Fibroblast of the conjunctiva (primary cell): ENCODE measurements at regions not wholly inside any gene's neighbourhood (a gene's known extent, or its start where the extent isn't known, plus 50 kb on each side); places are given as distances from the start of the nearest gene placed in this dataset.
"Not testable (repeated sequence)": the region's sequence is repeated elsewhere in the genome, so short reads cannot be mapped to it uniquely, and the experiment has no call there.

Source experiments
- DNase-seq: peaks from one replicate; pipeline ENCODE4 v3.0.0-alpha.2; 2010; ENCODE audit warnings: low read depth

- no peak for DNase-seq
Observed at GRCh38 chr10:52952391-52953055, 179.9 kb upstream of the MBL2 start.

DNA sequence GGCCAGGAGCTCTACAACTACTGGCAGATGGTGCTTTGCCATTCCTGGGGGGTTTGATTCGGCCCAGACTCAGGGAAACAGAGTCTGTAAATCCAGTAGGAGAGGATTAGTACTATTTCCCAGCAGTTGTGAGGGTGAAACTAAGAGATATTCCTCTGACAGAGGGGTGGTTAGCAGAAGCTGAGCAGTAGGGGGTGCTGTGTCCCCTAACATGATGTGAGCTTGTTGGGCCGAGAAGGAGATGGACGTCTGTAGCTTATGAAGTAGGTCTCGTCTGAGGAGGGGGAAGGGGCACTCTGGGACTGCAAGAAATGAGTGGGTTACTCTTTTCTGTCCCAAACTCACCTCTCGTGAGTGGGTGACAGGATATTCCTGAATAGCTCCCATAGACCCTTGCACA, 179.2 kb upstream of the MBL2 start:
- no peak for DNase-seq

DNA sequence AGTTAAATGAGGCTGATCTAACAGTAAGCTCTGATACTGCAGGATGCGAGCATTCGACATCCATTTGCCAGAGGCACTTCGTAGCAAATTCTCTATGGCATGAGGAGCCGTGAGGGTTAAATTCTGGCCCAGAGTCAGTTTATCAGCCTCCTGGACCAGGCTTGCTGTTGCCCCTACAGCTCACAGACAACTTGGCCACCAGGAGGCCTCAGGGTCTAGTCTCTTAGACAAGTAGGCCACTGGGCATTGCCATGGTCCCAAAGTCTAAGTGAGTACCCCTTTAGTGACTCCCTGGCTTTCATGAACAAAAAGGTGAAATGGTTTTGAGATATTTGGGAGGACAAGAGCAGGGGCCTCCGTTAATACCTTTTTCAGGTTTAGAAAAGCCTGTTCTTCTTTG, 178.0 kb upstream of the MBL2 start:
- DNase-seq = no peak

DNA sequence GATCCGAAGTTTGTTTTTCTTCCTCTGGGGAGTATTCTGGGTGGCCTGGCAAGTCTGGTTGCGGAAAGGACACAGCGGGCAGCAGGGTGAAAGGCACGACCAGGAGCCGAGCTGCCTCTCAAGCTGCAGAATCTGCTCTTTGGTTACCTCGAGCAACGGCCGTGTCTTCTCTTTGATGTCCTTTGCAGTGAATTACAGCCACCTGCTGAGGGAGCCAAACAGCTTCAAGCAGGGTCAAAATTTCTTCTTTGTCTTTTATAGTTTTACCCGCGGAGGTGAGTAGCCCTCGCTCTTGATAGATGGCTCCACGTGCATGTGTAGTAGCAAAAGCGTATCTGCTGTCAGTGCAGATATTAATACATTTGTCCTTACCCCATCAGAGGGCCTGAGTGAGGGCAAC, 177.3 kb upstream of the MBL2 start:
- DNase-seq = no peak

GRCh38 chr10:52946486-52946885, 173.9 kb upstream of the MBL2 start:
- no peak for DNase-seq

DNA sequence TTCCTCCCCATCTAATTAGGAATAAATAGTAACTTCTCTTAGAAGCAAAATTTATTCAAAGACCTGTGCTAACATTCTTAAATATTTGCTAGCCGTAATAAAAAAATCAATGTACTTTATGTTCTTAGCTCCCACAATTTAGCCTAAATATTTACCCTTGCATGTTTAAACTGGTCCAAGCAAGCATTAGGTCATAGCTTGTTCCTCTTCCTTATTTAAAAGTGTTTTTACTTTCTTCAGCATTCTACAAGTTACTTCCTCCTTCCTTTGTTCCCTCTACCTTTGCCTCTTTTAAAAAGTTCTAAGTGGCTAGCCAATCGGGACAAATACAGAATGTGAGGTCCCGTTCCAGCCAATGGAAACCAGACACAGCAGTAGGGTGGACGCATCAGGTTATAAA, 172.9 kb upstream of the MBL2 start:
- not testable (repeated sequence) for DNase-seq

GRCh38 chr10:52940921-52941320, 168.3 kb upstream of the MBL2 start:
- no peak for DNase-seq

DNA sequence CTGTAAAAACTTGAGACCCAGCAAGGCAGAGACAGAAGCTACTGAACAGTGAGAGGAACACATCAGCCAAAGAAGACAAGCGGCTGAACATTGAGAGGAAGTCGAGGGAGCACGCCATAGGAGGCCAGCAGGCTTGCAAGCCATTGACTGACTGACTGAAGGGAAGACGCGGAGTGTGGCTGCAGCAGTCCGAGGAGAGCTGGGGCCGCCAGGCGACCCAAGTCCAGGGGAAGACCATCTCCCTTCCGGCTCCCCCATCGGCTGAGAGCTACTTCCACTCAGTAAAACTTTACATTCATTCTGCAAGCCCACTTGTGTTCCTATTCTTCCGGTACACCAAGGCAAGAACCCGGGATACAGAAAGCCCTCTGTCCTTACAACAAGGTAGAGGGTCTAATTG, 167.3 kb upstream of the MBL2 start:
- no peak for DNase-seq

- no peak for DNase-seq
Observed at GRCh38 chr10:52933748-52934147, 161.2 kb upstream of the MBL2 start.

GRCh38 chr10:52927678-52928077, 155.1 kb upstream of the MBL2 start:
- no peak for DNase-seq

DNA sequence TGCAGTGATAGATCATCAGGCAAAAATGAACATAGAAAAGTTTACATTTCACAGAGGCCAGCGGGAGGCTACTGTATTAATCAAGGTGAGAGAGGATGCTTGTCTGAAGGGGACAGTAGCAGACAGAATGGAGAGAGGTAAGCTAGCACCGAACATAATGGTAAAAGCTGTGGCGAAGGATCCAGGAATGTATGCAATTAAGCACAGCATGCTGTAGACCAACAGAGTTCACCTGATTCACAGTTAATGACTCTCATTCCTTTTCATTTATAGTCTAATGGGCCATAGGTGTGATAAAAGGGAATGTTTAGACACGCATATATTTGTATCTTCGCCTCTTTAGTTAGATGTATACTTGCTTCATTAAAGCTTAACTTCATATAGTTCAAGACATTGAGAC, 150.9 kb upstream of the MBL2 start:
- DNase-seq = no peak

DNA sequence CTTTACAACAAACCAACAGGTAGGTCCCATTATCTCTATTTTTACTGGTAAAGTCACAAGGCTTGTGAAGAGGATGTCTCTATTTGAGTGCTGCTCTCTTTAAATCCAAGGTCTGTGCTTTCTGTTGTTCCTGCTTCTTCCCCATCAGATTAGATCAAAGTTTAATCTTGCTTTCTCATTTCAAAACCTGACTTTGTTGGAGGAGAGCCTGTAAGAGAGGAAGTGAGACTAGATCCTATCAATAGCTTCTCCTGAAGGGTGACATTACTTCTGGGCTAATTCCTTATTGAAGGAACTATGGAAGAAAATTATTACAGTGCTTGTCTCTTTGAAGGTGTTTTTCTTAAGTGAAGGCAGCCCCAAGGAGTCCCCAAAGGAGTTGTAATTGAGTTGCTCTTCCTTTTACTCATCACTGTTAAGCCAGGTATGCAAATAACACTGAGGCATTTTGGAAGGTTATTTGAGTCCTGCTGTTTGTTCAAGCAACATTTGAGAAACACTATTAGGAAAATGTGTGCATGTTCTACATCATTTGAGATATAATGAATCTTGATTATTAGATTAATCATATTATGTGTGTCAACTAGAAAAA, 146.2 kb upstream of the MBL2 start:
- no peak for DNase-seq

DNA sequence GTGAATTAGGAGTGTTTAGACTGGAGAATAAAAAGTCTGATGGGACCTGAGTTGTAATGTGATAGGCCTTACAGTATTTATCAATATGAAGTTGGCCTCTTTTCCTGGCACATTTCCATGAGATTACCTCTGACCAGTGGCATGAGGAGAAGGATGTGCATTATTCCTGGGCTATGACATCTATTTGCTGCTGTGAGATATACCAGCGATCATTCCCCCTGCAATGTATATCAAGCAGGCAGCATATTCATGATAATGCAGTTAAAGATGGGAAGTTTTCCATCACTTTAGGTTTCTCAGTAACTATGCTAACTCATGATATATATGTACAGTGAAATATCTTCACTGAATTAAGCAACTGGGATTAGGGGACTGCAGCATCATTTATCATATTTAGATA, 142.8 kb upstream of the MBL2 start:
- no peak for DNase-seq

- no peak for DNase-seq
Observed at GRCh38 chr10:52911163-52911562, 138.6 kb upstream of the MBL2 start.

GRCh38 chr10:52908478-52908877, 135.9 kb upstream of the MBL2 start:
- no peak for DNase-seq

DNA sequence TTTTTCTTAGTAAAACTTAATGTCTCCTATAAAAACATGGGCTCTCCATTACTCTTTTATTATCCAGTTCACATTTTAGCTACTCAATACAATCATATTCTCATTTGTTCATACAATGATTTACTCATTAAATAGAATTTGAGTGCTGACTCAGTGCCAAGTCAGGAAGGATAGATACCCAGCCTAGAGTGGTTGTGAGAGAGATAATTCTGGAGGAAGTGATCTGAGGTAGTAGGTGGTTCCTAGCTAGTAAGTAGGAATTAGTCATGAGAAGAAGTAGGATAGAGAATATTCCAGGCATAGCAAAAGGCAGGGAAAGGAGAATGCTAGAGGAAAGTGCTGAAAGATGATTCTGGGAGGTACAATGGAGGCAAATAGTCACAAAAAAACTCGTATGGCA, 133.5 kb upstream of the MBL2 start:
- no peak for DNase-seq

GRCh38 chr10:52903397-52903938, 130.9 kb upstream of the MBL2 start:
- no peak for DNase-seq

DNA sequence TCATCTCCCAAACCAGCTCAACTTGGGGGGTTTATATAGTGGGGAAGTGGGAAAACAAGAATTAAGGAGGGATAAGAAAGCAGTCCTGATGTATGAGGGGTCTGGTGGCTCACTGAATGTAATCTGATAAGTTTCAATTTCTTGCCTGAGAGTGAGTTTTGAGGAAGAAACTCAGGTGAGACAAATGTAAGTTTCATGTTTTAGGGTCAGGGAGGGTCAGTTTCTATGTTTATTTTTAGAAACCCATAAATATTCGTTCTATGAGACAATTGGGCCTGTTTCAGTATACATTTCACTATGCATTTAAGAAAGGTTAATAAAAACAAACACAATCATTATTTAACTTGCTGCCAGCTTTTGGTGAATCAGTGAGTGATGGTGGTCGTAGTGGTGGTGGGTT, 128.0 kb upstream of the MBL2 start:
- DNase-seq = no peak

DNA sequence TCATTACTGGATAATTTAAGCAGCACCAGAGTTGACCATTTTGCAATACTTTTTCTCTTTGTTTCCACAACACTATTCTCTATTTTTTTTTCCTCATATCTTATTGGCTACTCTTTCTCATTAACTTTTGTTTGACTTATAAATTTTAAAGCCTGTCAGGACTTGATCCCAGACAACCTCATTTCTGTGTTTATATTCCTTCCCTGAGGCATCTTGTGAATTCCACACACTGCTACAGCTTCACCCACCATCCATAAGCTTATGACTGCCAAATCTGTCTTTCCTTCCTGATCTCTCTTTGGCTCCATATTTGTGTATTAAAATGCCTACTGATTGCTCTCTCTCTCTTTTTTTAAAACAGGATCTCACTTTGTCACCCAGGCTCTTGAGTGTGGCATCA, 124.6 kb upstream of the MBL2 start:
- no peak for DNase-seq

GRCh38 chr10:52895059-52895458, 122.5 kb upstream of the MBL2 start:
- no peak for DNase-seq

GRCh38 chr10:52890281-52890680, 117.7 kb upstream of the MBL2 start:
- DNase-seq = no peak

GRCh38 chr10:52889611-52890010, 117.0 kb upstream of the MBL2 start:
- DNase-seq = no peak

- peak; percentile 24 for DNase-seq
Observed at GRCh38 chr10:52883996-52884871, 111.7 kb upstream of the MBL2 start.
